Nephron progenitor cell (in vitro differentiated cells): ENCODE measurements at regions not wholly inside any gene's neighbourhood (a gene's known extent, or its start where the extent isn't known, plus 50 kb on each side); places are given as distances from the start of the nearest gene placed in this dataset.

Experiments
- DNase-seq: peaks from one replicate; pipeline ENCODE4 v3.0.0; 2021
- H3K27ac Mint-ChIP-seq: 2 replicates; pipeline ENCODE4 v1.8.0; 2021; ENCODE audit warnings: mild to moderate bottlenecking, moderate library complexity, mixed read lengths
- H3K27me3 Mint-ChIP-seq: 2 replicates; pipeline ENCODE4 v1.8.0; 2021; ENCODE audit warnings: mild to moderate bottlenecking, low read depth, mixed read lengths; ENCODE audit not compliant: poor library complexity
- H3K36me3 Mint-ChIP-seq: 2 replicates; pipeline ENCODE4 v1.8.0; 2021; ENCODE audit warnings: low read depth, mixed read lengths
- H3K4me1 Mint-ChIP-seq: 2 replicates; pipeline ENCODE4 v1.8.0; 2021; ENCODE audit warnings: mixed read lengths
- H3K4me3 Mint-ChIP-seq: 2 replicates; pipeline ENCODE4 v1.8.0; 2021; ENCODE audit warnings: mild to moderate bottlenecking, moderate library complexity, mixed read lengths
- H3K9me3 Mint-ChIP-seq: 2 replicates; pipeline ENCODE4 v1.8.0; 2021; ENCODE audit warnings: mild to moderate bottlenecking, moderate library complexity, mixed read lengths
- CTCF ChIP-seq: fragments of 200-600 bp; sonication (generic); IDR thresholded peaks from 2 replicates; pipeline ENCODE4 v1.5.0; 2021; ENCODE audit warnings: antibody characterized with exemption

DNA sequence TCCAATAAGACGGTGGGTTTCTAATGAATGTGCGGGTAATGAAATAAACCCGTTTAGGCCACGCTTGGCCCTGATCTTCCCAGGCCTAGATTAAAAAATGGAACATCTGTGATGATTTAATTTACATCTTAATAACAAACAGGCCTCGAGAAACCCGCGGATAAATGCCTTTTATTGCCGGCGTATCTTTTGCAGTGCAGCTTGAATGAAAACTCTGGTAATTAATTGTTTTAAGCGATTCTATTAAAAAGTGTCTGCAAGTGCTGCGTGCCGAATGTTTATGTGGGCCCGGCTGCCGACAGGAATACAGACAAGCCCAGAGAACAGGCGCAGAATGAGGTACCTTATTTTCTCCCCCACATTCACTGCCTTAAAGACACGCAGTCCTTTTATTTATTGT lies 420.7 kb downstream of the MN1 start:
- H3K9me3 Mint-ChIP-seq = peaks cover 4% of the 10 kb centered on the region
- H3K4me1 Mint-ChIP-seq = peaks cover 48% of the 10 kb centered on the region
- no peak overlapping the region for H3K4me3 Mint-ChIP-seq
- H3K36me3 Mint-ChIP-seq = no peaks in the 10 kb centered on the region
- no peak for TF ChIP-seq CTCF
- H3K27me3 Mint-ChIP-seq = peaks cover 51% of the 10 kb centered on the region
- H3K27ac Mint-ChIP-seq = no peak overlapping the region
- DNase-seq = no peak

DNA sequence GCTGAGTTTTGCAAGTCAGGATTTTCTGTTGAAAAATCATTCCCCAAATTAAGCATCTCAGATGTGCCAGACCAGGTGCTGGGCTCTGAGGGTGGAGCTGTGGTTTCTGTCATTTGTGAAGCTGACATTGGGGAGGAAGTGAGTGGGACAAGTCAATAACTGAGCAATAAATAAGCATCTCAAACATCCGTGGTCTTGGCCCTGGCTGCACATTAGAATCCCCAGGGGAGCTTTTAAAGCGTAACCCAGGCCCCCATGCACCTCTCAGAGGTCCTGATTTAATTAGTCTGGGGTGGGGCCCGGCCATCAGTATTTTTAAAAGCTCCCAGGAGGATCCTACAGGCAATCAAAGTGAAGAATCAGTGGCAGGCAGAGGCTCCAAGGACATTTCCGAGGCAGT lies 420.0 kb downstream of the MN1 start:
- peak; percentile 33 for DNase-seq
- H3K4me3 Mint-ChIP-seq = no peak overlapping the region

DNA sequence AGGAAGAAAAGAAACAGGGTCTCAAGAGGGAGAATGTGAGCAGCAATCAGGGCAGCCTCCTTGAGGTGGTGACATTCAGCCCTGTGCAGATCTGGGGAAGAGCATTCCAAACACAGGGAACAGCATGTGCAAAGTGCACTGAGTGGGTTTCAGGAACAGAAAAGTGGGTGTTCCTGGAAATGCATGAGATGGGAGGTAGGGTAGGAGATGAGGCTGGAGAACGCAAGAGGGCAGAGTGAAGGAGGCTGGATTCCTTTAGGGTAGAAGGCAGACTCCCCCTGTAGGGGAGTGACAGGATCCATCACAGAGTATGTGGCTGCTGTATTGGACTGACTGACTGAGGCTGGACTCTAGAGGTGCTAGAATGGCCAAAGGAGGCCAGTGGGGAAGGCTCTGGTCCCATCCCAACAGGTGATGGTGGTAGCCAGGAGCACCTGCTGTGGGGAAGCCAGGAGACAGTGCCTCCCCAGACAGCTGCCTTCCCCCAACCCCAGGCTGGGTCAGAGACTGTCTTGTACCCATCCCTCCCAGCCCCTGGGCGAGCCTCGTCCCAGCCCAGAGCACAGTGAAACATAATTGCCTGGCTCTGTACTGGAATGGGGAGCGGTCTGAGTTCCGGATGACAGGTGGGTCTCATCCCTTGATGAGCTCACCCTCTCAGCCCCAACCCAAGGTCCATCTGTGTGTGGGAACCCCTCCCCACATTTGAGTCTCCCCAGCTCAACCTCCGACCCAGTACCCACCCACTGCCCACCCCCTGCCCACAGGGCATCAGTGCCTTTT lies 419.4 kb downstream of the MN1 start:
- TF ChIP-seq CTCF = no peak
- Mint-ChIP-seq H3K4me3 (no peak overlapping the region), H3K27ac (no peak overlapping the region), H3K9me3 (peaks cover 4% of the 10 kb centered on the region), H3K27me3 (peaks cover 64% of the 10 kb centered on the region), H3K36me3 (no peaks in the 10 kb centered on the region), H3K4me1 (peaks cover 48% of the 10 kb centered on the region)
- DNase-seq = no peak

More for the DNA sequence above, 420.0 kb downstream of the MN1 start:
- peaks cover 4% of the 10 kb centered on the region for H3K9me3 Mint-ChIP-seq
- TF ChIP-seq CTCF = no peak
- peaks cover 48% of the 10 kb centered on the region for H3K4me1 Mint-ChIP-seq
- H3K27me3 Mint-ChIP-seq = peaks cover 58% of the 10 kb centered on the region
- no peak overlapping the region for H3K27ac Mint-ChIP-seq
- no peaks in the 10 kb centered on the region for H3K36me3 Mint-ChIP-seq

GRCh38 chr22:27382947-27383346 lies 418.6 kb downstream of the MN1 start:
- no peak for TF ChIP-seq CTCF
- no peak for DNase-seq
- no peak overlapping the region for H3K27ac Mint-ChIP-seq
- H3K4me1 Mint-ChIP-seq = peaks cover 47% of the 10 kb centered on the region
- H3K27me3 Mint-ChIP-seq = peaks cover 71% of the 10 kb centered on the region
- peaks cover 4% of the 10 kb centered on the region for H3K9me3 Mint-ChIP-seq
- no peak overlapping the region for H3K4me3 Mint-ChIP-seq
- H3K36me3 Mint-ChIP-seq = no peaks in the 10 kb centered on the region

- DNase-seq = no peak
- Mint-ChIP-seq H3K4me1 (peaks cover 44% of the 10 kb centered on the region), H3K27me3 (peaks cover 81% of the 10 kb centered on the region), H3K36me3 (no peaks in the 10 kb centered on the region), H3K4me3 (no peak overlapping the region), H3K27ac (no peak overlapping the region), H3K9me3 (peaks cover 4% of the 10 kb centered on the region)
- TF ChIP-seq CTCF = no peak
Observed at GRCh38 chr22:27383896-27384295, 417.7 kb downstream of the MN1 start.
